Right lobe of liver (tissue), 4 donors: ENCODE measurements at regions not wholly inside any gene's neighbourhood (a gene's known extent, or its start where the extent isn't known, plus 50 kb on each side); places are given as distances from the start of the nearest gene placed in this dataset.

Experiments used
- CTCF ChIP-seq, 4 donors: fragments of 200-600 bp in 3 of 4; fragments of 450-650 bp in 1 of 4; IDR thresholded peaks; one replicate each; pipeline versions ENCODE4 v1.5.1 to v1.8.0; 2016 to 2022; ENCODE audit warnings: antibody characterized with exemption in 4 of 4, mild to moderate bottlenecking in 2 of 4
- POLR2A ChIP-seq: fragments of 450-650 bp; IDR thresholded peaks from one replicate; pipeline ENCODE4 v1.6.1; 2017; ENCODE audit warnings: antibody characterized with exemption, mild to moderate bottlenecking
- donor health status: DM: no; HTN: no; CAD: no.
- donor health status: DM: no; HTN: no; CAD: no.
- donor health status: DM: no; HTN: yes; CAD: no.

- TF ChIP-seq CTCF (IDR thresholded peaks at IDR 0.05) (no peak), POLR2A (no peak)
Measured at GRCh38 chr5:58085800-58086199, 374.1 kb downstream of the PLK2 start.
